ELF-1 (cell line): ENCODE measurements at regions not wholly inside any gene's neighbourhood (a gene's known extent, or its start where the extent isn't known, plus 50 kb on each side); places are given as distances from the start of the nearest gene placed in this dataset.
"Not testable (repeated sequence)": the region's sequence is repeated elsewhere in the genome, so short reads cannot be mapped to it uniquely, and the experiment has no call there.

ENCODE experiments used
- DNase-seq: peaks from one replicate; pipeline ENCODE4 v3.0.0-alpha.2; 2016; ENCODE audit warnings: low read depth, low spot score

DNA sequence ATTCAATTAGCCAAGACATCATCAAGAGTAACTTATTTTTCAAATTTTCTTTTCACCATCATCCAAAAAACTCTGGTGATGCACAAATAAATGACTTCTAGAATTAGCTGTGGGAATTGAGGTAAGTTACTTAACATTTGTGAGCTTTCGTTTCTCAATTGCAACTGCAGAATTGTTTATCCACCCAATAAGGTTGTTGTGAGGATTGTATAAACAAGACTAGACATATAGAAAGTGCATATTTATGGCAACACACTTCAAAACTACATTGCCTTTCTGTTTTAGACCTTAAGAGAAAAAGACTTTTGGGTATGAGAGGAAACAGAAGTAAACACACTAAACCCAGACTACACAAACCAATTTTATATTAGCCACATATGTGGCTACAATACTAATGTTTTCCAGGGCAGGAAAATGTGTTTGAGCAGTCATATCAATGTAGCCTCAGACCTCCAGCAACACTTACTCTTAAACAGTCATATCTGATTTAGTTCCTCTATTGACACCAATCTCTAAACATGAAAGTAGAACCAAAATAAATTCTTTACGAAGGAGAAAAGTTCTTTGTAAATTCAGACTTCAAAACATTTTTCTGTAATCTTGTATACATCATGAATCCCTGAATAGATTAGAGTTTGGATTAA is 488.0 kb upstream of the CYLC2 start:
- DNase-seq: no peak

DNA sequence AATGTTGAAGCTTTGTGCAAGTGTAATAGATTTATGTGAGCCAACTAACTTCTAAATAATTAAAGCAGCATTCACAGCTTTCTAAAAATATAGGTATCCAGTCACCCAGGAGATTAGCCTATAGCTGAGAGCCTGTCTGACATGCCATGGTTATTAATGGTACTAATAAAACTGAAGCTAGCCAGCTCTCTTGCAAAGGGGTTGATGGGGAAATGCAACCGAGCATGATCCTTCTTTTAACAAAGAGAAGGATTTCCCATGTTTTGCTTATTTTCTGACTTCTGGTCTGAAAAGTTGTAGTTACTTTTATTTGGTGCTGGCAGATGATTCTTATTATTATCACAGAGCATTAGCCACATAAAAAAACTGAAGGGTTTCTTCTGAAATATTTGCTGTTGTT is 488.7 kb upstream of the CYLC2 start:
- DNase-seq: no peak

DNA sequence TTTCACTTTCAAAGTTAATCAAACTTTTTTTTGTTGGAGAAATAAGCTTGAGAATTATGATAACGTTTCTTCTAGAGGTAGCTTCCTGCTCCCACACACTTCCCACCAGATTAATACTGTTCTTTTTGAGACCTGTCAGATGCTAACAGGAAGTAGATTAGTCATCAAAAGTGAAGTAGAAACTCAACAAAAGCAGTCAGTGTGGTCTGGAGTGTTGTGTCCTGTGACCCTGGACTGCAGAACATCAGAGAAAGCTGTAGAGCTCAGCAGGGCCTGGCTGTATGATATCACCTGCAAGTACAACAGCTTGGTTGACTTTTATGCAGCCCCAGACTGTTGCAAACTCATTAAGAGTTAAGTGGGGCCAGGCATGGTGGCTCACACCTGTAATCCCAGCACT is 495.7 kb upstream of the CYLC2 start:
- no peak for DNase-seq

DNA sequence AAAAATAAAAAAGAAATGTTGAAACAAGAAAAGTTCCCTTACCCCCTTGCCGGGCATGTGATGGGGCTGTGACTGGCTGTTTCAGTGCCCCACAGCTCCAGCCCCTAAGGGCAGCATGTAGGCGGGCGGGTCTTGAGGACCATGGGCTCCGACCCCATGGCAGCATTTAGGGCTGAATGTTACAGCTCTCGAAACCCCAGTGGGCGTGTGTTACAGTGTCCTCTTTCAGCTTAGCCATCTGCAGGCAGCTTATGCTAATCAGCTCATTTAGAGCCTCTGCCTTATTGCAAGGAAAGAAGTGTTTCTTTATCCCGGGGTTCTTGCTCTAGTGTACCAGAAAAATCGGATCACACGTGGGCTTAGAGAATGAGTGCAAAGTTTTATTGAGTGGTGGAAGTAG is 497.4 kb upstream of the CYLC2 start:
- no peak for DNase-seq

DNA sequence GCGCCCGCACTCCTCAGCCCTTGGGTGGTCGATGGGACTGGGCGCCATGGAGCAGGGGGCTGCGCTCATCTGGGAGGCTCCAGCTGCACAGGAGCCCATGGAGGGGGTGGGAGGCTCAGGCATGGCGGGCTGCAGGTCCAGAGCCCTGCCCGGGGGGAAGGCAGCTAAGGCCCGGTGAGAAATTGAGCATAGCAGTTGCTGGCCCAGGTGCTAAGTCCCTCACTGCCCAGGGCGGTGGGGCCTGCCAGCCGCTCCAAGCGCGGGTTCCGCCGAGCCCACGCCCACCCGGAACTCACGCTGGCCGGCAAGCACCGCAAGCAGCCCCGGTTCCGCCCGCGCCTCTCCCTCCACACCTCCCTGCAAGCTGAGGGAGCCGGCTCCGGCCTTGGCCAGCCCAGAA is 508.2 kb upstream of the CYLC2 start:
- DNase-seq: not testable (repeated sequence)

DNA sequence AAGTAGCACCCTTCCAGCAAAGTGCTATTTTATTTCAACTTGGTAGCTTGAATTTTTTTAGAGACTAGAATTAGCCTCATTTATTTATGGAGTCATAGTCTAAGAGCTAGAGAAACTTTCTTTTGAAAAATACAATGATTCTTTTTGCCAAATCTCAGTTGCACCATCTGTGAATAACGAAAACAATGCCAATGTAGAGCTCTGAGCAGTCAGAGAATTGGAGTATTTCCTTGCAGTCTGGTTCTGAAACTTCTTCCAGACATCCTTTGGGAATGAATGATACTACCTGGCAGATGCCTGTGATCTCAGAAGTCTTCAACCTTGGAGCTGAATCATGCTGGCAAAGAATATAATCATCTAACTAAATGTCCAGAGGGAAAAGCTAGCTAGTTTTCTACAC is 511.5 kb upstream of the CYLC2 start:
- no peak for DNase-seq

DNA sequence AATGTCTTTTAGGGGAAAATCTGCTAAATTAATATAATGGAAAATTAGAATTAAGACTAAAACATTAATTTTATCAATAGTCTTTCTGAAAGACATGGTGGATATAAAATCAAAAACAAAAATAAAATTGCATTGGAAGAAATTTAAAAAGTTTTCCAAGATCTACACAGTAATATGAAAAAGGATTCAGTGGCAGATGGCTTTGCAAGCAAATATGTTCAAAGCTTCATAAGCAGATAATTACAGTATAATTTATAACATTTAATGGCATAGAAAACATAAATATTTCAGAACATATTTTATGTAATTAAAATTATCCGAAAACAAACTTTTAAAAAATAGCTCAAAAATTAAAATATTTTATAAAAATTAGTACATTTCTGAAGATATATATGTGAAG is 512.4 kb upstream of the CYLC2 start:
- no peak for DNase-seq

DNA sequence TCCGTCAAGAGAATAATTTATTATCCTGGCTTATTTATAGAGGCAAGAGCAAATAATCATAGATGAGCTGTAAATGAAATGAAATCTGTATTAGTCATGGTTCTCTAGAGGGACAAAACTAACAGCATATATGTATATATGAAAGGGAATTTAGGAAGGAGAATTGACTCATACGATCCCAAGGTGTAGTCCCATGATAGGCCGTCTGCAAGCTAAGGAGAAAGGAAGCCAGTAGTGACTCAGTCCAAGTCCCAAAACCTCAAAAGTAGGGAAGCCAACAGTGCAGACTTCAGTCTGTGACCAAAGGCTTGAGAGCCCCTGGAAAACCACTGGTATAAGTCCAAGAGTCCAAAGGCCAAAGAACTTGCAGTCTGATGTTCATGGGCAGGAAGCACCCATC is 515.9 kb upstream of the CYLC2 start:
- no peak for DNase-seq

DNA sequence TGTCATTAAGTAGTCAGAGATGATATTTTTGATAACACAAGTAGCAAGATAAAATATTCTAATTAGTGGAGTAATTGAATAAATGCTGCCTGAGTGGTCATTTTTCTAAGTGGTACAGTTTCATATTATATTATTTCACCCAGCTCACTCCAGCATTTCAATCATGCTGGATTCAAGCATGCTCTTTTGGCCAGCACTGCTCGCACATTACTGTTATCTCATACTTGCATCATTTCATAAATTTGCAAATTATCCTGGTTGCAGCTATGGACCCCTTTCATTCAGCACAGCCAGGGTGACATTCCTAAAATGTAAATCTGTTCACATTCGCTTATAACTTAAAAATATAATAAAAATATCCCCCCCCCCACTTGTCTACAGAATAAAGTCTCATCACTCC is 520.8 kb upstream of the CYLC2 start:
- DNase-seq: no peak

DNA sequence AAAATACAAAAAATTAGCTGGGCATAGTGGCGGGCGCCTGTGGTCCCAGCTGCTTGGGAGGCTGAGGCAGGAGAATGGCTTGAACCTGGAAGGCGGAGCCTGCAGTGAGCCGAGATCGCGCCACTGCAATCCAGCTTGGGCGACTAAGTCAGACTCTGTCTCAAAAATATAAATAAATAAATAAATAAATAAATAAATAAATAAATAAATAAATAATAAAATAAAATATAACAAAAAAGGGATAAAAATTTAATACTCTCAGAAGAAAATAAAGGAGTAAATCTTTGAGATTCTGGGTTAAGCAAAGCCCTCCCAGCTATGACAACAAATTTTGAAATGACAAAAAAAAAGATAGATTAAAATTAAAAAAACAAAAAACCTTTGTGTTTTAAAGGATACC is 525.7 kb upstream of the CYLC2 start:
- not testable (repeated sequence) for DNase-seq

DNA sequence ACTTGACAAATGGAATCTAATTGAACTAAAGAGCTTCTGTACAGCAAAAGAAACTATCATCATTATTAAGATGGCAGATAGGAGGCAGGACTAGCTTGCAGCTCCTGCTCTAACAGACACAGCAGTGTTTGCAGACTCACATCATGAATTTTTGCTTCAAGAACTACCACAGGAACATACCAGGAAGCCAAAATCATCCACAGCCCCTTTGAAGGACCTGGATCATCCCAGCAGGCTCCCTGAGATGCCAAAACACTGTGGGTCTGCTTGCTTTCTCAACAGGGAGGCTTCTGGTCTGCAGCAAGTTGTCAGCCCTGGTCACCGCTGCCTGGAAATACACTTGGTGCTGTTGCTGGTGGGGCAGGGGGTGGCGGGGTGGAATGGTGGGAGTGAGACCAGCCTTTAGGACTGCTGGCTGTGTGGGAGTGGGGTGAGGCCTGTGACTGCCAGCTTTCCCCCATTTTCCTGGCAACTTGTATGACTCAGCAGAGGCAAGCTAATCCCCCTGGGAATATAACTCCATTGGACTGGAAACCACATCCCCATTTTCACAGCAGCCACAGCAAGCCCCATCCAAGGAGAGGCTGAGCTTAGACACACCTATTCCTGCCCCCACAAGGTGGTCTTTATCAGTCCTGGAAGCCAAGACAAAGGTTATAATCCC is 533.8 kb upstream of the CYLC2 start:
- DNase-seq: no peak

DNA sequence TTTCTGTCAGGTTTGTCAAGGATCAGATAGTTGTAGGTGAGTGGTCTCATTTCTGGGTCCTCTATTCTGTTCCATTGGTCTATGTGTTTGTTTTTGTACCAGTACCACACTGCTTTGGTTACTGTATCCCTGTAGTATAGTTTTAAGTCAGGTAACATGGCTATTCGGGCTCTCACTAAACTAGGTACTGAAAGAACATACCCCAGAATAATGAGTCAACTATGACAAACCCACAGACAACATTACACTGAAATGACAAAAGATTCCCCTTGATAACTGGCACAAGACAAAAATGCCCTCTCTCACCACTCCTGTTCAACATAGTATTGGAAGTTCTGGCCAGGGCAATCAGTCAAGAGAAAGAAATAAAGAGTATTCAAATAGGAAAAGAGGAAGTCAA is 535.3 kb upstream of the CYLC2 start:
- DNase-seq: no peak

DNA sequence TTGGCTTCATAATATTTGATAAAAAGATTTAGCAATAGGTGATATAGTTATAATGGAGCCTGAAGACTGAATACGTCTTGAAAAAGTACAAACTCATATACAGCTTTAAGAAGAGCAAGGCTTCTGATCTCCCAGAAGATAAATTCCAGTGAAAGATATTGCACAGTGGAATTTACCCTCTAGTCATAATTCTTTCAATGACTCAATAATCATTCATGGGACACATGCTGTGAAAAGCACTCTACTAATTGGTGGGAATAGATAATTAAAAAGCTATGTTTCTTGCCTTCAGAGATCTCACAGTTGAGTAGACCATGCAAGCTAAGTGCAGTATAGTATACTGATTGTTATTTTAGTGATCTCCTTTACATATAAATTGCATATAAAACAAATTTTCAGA is 538.6 kb upstream of the CYLC2 start:
- no peak for DNase-seq

DNA sequence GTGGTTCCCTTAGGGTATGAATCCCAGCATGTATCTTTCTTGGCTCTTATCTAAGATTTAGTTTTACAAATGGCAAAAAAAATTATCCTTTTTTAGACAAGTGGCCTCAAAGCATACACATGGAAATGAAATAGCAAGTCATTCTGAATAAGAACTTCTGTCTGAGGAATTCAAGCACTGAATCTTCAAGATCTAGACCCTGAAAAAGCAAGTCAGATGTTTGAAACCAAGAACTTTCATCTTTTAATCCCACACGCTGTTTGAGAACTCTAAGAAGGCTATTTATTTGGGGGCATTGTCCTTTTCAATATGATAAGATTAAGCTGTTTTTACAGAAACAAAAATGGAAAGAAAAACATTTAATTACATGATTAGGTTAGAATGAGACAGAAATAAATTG is 549.2 kb upstream of the CYLC2 start:
- no peak for DNase-seq

DNA sequence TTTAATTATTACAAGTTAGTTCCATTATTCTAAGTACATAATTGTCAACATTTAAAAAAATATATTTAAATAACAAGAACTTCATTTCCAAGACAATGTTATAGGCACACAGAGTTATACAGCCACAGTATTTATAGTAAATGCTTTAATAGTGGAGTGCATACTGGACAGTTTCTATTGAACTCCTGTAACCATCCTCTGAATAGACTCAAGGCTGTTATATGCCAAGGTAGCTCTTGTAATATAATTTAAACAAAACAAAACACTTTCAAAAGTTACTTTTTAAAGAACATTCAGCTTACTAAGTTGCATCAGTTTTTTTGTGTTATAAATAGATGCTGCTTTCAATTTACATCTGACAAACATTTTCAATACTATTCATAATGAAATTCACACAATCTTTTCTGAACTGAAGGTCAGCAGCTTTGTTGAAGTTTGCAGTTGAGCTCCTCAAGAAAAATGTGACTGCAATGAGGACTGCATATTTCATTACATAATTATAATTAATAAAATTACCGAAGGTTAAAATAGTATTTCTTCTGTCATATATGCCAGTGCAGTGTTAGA is 549.9 kb upstream of the CYLC2 start:
- no peak for DNase-seq

DNA sequence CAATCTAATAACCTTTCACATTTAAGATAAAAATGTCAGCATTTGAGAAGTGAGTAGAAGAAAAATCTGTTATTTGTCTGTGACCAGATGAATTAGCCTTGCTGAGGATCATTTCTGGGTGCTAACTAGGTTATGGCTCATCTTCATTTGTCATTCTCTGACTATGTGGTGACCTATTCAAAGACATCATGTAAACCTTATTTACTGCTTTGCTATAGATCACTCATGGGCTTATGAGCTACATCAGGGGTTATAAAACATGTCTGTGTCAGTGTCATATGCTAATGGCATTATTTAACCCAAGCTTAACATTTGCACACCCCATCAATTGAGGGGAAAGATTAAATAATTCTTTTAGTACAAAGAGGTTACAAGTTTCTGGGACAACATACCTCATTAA is 555.5 kb upstream of the CYLC2 start:
- DNase-seq: no peak

DNA sequence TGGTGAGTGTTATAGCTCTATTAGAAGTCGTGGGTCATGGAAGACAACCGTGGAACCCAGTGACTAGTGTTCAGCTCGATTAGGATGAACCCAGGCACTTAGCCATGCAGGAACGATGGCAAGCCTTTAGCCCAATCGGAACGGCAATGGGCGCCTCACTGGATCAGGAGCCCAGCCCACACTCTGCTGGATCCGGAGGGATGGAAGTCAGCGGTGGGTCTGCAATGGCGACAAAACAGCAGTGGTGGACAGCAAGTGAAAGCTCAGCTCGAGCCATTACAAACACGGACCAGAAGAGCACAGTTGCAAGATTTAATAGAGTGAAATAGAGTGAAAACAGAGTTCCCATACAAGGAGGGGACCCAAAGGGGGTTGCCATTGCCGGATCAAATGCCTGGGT is 558.5 kb upstream of the CYLC2 start:
- DNase-seq: not testable (repeated sequence)

DNA sequence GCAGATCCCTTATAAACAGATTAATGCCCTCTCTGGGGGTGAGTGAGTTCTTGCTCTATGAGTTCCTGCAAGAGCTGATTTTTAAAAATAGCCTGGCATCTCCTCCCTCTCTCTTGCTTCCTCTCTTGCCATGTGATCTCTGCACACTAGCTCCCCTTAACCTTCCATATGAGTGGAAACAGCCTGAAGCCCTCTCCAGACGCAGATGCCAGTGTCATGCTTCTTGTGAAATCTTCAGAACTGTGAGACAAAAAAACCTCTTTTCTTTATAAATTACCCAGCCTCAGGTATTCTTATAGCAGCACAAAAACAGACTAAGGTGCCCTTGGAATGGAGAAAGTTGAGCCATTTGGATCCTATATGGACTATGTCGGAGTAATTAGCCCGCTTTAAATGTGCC is 559.7 kb upstream of the CYLC2 start:
- DNase-seq: no peak

DNA sequence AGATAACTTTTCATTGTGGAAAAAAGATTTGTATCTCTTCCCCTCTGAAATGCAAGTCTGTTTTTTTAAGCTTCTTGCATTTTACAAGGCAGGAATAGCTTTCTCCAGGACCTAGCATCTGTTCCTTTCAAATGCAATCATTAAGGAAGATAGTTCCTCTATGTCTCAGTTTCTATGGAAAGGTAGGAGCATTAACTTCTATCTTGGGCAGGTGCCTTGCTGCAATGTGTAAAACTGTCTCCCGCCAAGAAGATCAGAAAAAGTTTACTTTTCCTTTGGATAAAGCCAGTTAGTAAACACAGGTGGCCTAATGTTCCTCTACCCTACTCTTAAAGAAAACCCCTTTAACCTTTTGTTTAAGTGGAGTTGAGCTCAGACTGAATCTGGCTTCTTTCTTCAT is 560.6 kb upstream of the CYLC2 start:
- no peak for DNase-seq

DNA sequence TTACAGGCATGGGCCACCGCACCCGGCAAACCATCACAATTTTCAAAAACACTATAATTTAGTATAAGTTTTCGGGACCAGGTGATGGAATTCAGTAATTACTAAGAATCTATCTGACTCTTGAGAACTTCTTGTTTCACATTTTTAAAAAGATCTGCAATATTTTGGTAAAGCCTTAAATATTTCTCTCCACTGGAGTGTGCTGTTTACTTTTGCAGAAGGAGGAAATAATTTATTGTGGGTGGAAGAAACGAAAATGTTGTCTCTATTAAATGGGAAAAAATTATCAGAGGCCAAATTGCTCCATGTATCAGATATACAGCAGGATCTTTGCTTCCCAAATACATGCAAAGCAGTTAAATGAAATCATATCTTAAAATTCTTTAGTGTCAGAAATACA is 566.8 kb upstream of the CYLC2 start:
- DNase-seq: no peak

DNA sequence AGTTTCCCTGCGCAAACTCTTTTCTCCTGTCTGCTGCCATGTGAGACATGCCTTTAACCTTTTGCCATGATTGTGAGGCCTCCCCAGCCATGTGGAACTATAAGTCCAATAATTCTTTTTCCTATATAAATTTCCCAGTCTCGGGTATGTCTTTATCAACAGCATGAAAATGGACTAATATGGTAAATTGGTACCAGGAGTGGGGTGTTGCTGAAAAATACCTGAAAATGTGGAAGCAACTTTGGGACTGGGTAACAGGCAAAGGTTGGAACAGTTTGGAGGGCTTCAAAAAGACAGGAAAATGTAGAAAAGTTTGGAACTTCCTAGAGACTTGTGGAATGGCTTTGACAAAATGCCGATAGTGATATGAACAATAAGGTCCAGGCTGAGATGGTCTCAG is 578.9 kb upstream of the CYLC2 start:
- not testable (repeated sequence) for DNase-seq

DNA sequence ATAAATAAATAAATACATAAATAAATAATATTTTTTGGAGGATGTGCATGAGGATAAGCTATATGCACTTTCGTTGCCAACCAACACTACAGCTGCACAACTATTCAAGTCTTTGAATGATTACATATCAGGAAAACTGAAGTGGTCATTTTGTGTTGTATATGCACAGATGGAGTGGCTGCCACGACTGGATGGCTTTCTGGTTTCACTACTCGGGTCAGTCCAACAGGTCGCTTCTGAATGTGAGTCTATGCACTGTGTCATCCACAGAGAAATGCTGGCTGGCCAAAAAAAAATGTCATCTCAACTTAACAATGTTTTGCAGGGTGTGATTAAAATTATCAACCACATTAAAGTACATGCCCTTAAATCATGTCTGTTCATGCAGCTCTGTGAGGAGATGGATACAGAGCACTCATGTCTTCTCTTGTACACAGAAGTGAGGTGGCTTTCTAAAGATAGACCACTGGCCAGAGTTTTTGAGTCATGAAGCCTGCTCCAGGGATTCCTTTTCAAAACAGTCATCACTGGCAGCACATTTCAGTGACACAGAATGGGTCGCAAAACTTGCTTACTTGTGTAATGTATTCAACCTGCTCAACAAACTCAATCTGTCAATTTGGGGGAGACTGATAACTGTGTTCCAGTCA is 589.8 kb upstream of the CYLC2 start:
- DNase-seq: no peak

DNA sequence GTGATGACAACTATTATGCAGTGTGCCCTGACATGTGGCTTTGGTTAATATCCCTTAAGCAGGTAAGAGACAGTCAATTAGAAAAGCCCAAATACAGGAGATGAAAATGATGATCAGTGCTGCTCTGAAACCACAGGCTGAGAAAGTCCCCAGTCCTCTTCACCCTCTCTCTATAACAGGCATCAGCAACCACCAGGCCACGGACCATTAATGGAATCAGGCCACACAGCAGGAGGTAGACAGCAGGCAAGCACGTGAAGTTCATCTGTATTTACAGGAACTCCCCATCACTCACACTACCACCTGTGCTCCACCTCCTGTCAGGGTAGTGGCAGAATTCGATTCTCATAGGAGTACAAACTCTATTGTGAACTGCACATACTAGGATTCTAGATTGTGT is 591.6 kb upstream of the CYLC2 start:
- DNase-seq: no peak
